ENCODE measurements at regions not wholly inside any gene's neighbourhood (a gene's known extent, or its start where the extent isn't known, plus 50 kb on each side); places are given as distances from the start of the nearest gene placed in this dataset.

GRCh38 chr16:82357237-82357636, 187.2 kb upstream of the MPHOSPH6 start:
- no peaks in the 10 kb centered on the region for H3K36me3 ChIP-seq
- peak; percentile 19 for DNase-seq (ENCODE audit: extremely low spot score)
- H3K9me3 ChIP-seq, result no peaks in the 10 kb centered on the region
- WGBS, result 77% methylated on average over 4 of the region's 4 CpGs
- no peaks in the 10 kb centered on the region for H3K4me1 ChIP-seq
- H3K27me3 ChIP-seq, result no peaks in the 10 kb centered on the region
- no peak overlapping the region for H3K4me3 ChIP-seq
- intact Hi-C loops (cut with DNase I), result no loop called here
- TF ChIP-seq EP300 (IDR thresholded peaks at IDR 0.05) (no peak), CTCF (IDR thresholded peaks at IDR 0.05) (no peak), POLR2AphosphoS5 (IDR thresholded peaks at IDR 0.05) (no peak), POLR2A (IDR thresholded peaks at IDR 0.05; ENCODE audit: low read depth) (no peak)
- no peak overlapping the region for H3K27ac ChIP-seq (replicated peaks in 1 of 4)

- no peak overlapping the region for H3K4me3 ChIP-seq
- no peak for TF ChIP-seq CTCF (IDR thresholded peaks at IDR 0.05)
- TF ChIP-seq POLR2AphosphoS5 (IDR thresholded peaks at IDR 0.05), result no peak
- no peak for TF ChIP-seq EP300 (IDR thresholded peaks at IDR 0.05)
- no peak for TF ChIP-seq POLR2A (IDR thresholded peaks at IDR 0.05; ENCODE audit: low read depth)
- no peak overlapping the region for H3K27ac ChIP-seq (replicated peaks in 1 of 4)
- no peaks in the 10 kb centered on the region for H3K27me3 ChIP-seq
- no peak for DNase-seq (ENCODE audit: extremely low spot score)
- no peaks in the 10 kb centered on the region for H3K9me3 ChIP-seq
- no peaks in the 10 kb centered on the region for H3K36me3 ChIP-seq
- no peaks in the 10 kb centered on the region for H3K4me1 ChIP-seq
- 20% methylated on average over 1 of the region's 2 CpGs for WGBS
- intact Hi-C loops (cut with DNase I), result no loop called here
Observed at GRCh38 chr16:82350560-82350959, 180.5 kb upstream of the MPHOSPH6 start.

- Histone ChIP-seq H3K27ac (replicated peaks in 1 of 4) (no peak overlapping the region), H3K27me3 (peaks cover 0 to 6% (median 0%) of the 10 kb centered on the region in 4 donors), H3K9me3 (peaks cover 0 to 4% (median 0%) of the 10 kb centered on the region in 4 donors), H3K4me3 (no peak overlapping the region), H3K4me1 (no peaks in the 10 kb centered on the region), H3K36me3 (no peaks in the 10 kb centered on the region)
- TF ChIP-seq CTCF (IDR thresholded peaks at IDR 0.05), result no peak
- DNase-seq (ENCODE audit: extremely low spot score), result peak; percentile 62
- 98% methylated on average over 1 of the region's 2 CpGs for WGBS
- intact Hi-C loops (cut with DNase I), result loop anchor here (2.0 kb wide), 1 partner anchor 83 kb away; no protein-coding TSS in a partner anchor
Observed at GRCh38 chr16:82345318-82345717, 175.3 kb upstream of the MPHOSPH6 start.

GRCh38 chr16:82344157-82344556, 174.1 kb upstream of the MPHOSPH6 start:
- peaks cover 0 to 4% (median 0%) of the 10 kb centered on the region in 4 donors for H3K9me3 ChIP-seq
- H3K4me3 ChIP-seq, result no peak overlapping the region
- intact Hi-C loops (cut with DNase I), result loop anchor here (2.0 kb wide), 1 partner anchor 81 kb away; no protein-coding TSS in a partner anchor
- 40% methylated on average over 4 of the region's 4 CpGs for WGBS
- no peak overlapping the region for H3K27ac ChIP-seq (replicated peaks in 1 of 4)
- no peaks in the 10 kb centered on the region for H3K4me1 ChIP-seq
- TF ChIP-seq EP300 (IDR thresholded peaks at IDR 0.05), result no peak
- peak; percentile 33 to 46 (median 36) for TF ChIP-seq CTCF (IDR thresholded peaks at IDR 0.05)
- peak; percentile 79 for DNase-seq (ENCODE audit: extremely low spot score)
- H3K36me3 ChIP-seq, result no peaks in the 10 kb centered on the region
- peaks cover 0 to 6% (median 0%) of the 10 kb centered on the region in 4 donors for H3K27me3 ChIP-seq

GRCh38 chr16:82341146-82341669, 171.2 kb upstream of the MPHOSPH6 start:
- intact Hi-C loops (cut with DNase I), result no loop called here
- H3K4me1 ChIP-seq, result no peaks in the 10 kb centered on the region
- no peaks in the 10 kb centered on the region for H3K36me3 ChIP-seq
- H3K27ac ChIP-seq (replicated peaks in 1 of 4), result no peak overlapping the region
- 76% methylated on average over 4 of the region's 4 CpGs for WGBS
- peaks cover 0 to 4% (median 0%) of the 10 kb centered on the region in 4 donors for H3K9me3 ChIP-seq
- H3K27me3 ChIP-seq, result peaks cover 0 to 11% (median 0%) of the 10 kb centered on the region in 4 donors
- no peak for DNase-seq (ENCODE audit: extremely low spot score)
- H3K4me3 ChIP-seq, result no peak overlapping the region
- no peak for TF ChIP-seq EP300 (IDR thresholded peaks at IDR 0.05)
- TF ChIP-seq POLR2AphosphoS5 (IDR thresholded peaks at IDR 0.05), result no peak
- no peak for TF ChIP-seq POLR2A (IDR thresholded peaks at IDR 0.05; ENCODE audit: low read depth)
- TF ChIP-seq CTCF (IDR thresholded peaks at IDR 0.05), result no peak
